SKM-1 (cell line): ENCODE measurements at regions not wholly inside any gene's neighbourhood (a gene's known extent, or its start where the extent isn't known, plus 50 kb on each side); places are given as distances from the start of the nearest gene placed in this dataset.
"Not testable (repeated sequence)": the region's sequence is repeated elsewhere in the genome, so short reads cannot be mapped to it uniquely, and the experiment has no call there.

ENCODE experiments used
- DNase-seq: peaks from one replicate; lab custom pipeline; 2025; ENCODE audit not compliant: unreplicated experiment; lab: John Stamatoyannopoulos, UW

DNA sequence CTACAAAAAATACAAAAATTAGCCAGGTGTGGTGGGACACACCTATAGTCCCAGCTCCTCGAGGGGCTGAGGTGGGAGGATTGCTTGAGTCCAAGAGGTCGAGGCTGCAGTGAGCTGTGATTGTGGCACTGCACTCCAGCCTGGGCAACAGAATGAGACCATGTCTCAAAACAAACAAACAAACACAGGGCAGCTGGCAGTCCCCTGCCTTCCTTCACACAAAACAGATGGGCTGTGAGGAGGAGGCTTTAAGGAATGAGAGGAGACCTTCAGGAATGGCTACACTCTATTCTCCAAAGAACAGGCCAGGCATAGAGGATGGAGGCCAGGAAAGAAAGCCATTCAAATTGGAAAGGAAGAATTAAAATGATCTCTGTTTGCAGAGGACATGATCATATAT, 65.6 kb upstream of the MAML3 start:
- no peak for DNase-seq

DNA sequence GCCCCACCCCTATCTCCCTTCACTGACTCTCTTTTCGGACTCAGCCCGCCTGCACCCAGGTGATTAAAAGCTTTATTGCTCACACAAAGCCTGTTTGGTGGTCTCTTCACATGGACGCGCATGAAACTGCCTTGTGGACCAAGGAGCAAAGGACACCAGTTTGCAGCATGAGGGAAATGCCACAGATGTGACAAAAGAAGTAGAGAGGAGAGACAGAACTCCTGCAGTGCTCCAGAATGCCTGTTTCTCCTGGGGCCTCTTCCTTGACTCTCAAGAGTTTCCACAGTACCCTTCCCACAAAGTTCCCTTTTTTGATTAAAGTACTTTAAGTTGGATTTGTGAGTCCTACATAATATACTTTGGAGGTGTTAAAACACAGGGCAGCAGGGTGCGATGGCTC, 65.1 kb upstream of the MAML3 start:
- DNase-seq: not testable (repeated sequence)

DNA sequence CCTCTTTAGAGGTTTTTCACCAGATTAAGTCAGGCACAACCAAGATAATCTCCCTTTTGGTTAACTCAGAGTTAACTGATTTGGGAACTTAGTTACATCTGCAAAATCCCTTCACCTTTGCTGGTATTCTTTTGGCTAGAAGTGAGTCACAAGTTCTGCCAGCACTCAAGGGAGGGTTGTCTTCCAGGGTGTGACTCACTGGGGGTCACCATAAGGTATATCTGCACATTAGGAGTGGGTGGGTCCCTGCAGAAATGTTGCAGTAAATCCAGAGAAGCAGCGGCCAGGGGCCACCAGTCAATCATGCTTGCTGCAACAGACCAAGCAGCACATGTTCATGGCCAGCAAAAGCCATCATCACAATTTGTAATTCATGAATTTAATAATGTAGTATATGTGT, 59.8 kb upstream of the MAML3 start:
- no peak for DNase-seq

DNA sequence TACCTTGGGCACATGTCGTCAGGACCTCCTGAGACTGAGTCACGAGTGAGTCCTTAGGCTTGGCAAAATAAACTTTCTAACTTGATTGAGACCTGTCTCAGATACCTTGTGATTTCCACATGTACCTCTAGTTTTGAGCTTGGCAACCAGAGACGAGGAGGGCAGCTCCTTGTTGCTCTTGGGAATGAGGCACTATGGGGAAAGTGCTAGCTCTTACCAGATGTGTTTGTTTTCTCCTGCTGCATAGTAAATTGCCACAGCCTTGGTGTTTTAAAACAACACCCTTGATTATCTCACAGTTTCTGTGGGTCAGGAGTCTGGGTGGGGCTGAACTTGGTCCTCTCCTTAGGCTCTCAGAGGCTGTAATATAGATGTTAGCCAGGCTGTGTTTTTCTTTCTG, 59.1 kb upstream of the MAML3 start:
- no peak for DNase-seq

DNA sequence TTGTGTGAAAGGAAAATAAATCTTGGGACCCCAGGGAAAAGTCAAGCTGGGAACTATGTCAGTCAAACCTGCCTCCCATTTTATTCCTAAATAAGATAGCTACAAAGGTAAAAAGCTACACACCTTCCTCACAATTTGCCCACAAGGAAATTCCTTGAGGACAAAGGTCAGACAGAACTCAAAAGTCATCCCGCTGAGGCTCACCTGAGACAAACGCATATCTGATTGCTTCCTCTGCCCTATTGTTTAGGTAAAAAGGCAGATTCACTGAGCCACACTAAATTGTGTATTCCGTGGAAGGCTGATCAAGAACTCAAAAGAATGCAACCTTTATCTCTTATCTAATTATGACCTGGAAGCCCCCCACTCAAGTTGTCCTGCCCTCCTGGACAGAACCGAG, 58.7 kb upstream of the MAML3 start:
- DNase-seq: no peak

DNA sequence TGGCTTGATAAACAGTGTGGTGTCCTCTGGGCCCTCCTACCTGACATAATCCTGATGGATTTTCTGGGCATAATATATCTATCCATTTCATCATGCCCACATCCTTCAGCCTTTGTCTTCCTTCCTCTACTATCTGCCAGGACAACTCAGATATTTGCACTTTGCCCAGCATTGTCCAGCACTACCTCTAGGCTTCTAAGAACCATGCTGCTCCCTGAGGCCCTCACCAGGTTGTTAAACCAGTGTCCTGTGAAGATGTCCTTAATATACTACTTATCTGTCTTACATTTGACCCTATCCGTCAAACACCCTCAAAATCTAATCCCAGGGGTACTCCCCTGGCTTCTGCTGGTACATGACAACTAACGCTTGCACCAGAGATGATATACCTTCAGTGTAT, 58.2 kb upstream of the MAML3 start:
- DNase-seq: no peak

DNA sequence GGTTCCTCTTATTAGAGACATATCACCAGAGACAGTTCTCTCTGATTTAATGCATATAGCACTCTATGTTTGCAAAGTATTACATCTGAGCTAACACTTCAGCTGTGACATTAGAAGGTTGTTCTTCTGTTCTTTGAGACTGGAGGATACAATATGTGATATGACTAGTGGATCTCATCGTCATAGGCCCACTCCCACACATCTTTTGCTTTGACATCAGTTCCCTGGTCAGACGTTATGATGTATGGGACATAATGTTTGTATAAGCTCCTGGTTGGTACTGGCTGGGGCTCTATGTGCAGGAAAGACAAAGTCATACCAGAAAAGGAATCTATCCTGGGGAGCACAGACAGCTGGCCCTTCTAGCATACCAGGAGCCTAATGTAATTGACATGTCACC, 57.7 kb upstream of the MAML3 start:
- no peak for DNase-seq

DNA sequence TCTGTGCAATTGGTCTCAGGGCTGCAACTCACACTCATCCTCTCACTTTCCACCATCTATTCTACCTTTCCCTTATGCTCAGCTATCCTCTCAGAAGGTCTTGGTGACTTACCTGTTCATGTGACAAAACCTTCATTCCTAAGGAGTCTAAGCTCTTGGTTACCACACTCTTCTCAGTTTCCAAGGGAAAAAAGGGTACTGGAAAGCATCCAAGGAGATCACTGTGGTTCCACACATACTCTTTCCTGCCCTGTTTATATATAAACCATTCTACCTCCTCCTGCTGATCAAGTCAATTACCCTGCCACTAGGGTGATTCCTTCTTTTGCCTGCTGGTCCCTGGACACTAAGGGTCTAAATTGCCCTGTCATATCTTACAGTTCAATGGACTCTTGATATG, 57.2 kb upstream of the MAML3 start:
- no peak for DNase-seq

DNA sequence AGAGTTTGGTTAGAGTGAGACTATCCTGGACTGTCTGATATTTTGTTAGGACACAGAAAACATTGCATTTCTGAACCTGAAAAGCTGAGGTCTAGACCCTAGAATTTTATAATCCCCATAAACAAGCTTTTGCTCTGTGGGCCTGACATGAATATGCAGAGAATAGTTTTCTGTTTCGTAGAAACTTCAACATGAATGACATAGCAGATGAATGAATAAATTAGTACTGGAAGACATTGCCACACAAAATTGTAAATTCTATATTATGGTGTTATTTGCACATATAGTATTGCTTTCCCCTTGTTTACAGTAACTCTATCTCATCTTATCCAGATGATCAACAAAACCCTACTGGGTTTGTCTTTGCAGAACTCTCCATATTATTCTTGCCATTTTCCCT, 54.9 kb upstream of the MAML3 start:
- no peak for DNase-seq
